H1 (cell line): ENCODE measurements at regions not wholly inside any gene's neighbourhood (a gene's known extent, or its start where the extent isn't known, plus 50 kb on each side); places are given as distances from the start of the nearest gene placed in this dataset.

Experiments used
- BRCA1 ChIP-seq: IDR thresholded peaks from 2 replicates; pipeline ENCODE4 v1.6.1; 2012; ENCODE audit warnings: low read depth, low read length, improper control_type of control experiment
- CHD2 ChIP-seq: IDR thresholded peaks from 2 replicates; pipeline ENCODE4 v1.6.1; 2012; ENCODE audit warnings: low read length, improper control_type of control experiment
- JUND ChIP-seq: IDR thresholded peaks from 2 replicates; pipeline ENCODE4 v1.6.1; 2011; ENCODE audit warnings: mild to moderate bottlenecking, improper control_type of control experiment, low read length
- NANOG ChIP-seq: IDR thresholded peaks from 2 replicates; pipeline ENCODE4 v1.6.1; 2011; ENCODE audit warnings: low read length, low read depth, mild to moderate bottlenecking, inconsistent platforms; ENCODE audit not compliant: insufficient read depth, poor library complexity, severe bottlenecking
- POLR2AphosphoS5 ChIP-seq: IDR thresholded peaks from 2 replicates; pipeline ENCODE4 v1.6.1; 2011; ENCODE audit warnings: low read depth, low read length
- POU5F1 ChIP-seq: IDR thresholded peaks from 2 replicates; pipeline ENCODE4 v1.6.1; 2011; ENCODE audit warnings: low read depth, mild to moderate bottlenecking, low read length, moderate library complexity
- SIRT6 ChIP-seq: IDR thresholded peaks from one replicate; pipeline ENCODE4 v1.7.1; 2012; ENCODE audit warnings: low read length, inconsistent platforms
- TBP ChIP-seq: IDR thresholded peaks from 2 replicates; pipeline ENCODE4 v1.6.1; 2011; ENCODE audit warnings: low read depth, low read length, improper control_type of control experiment
- TF ChIP-seq, protein P1 (sequence below): fragments of 300-600 bp; sonication (generic); IDR thresholded peaks from 2 replicates; pipeline ENCODE4 v1.7.1; 2012; ENCODE audit warnings: low read length, moderate library complexity, mild to moderate bottlenecking, inconsistent platforms; ENCODE audit not compliant: insufficient replicate concordance
- TF ChIP-seq, protein P2 (sequence below): IDR thresholded peaks from 2 replicates; pipeline ENCODE4 v1.6.1; 2011; ENCODE audit warnings: low read depth, mild to moderate bottlenecking, low read length; ENCODE audit not compliant: insufficient read depth
- TF ChIP-seq, protein P3 (sequence below): IDR thresholded peaks from 2 replicates; pipeline ENCODE4 v1.6.1; 2012; ENCODE audit warnings: low read length, inconsistent platforms

DNA sequence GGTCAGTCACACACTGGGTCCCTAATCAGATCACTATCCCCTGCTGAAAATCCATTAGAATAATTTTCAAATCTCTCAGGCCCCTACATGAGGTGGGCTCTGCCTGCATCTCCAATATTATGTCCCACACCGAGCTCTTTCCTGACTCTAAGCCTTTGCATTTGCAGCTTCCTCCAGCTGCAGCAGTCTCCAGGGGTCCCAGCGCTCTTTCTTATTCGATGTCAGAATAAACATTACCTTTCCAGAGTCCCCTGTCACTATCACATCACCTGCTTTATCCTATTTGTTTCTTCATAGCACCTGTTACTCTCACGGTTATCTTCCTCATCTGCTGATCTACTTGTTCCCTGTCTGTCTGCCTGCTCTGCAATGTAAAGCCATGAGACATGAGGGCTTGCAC is 57.3 kb upstream of the MON1B start (continued):
- TF ChIP-seq, protein P1, sequence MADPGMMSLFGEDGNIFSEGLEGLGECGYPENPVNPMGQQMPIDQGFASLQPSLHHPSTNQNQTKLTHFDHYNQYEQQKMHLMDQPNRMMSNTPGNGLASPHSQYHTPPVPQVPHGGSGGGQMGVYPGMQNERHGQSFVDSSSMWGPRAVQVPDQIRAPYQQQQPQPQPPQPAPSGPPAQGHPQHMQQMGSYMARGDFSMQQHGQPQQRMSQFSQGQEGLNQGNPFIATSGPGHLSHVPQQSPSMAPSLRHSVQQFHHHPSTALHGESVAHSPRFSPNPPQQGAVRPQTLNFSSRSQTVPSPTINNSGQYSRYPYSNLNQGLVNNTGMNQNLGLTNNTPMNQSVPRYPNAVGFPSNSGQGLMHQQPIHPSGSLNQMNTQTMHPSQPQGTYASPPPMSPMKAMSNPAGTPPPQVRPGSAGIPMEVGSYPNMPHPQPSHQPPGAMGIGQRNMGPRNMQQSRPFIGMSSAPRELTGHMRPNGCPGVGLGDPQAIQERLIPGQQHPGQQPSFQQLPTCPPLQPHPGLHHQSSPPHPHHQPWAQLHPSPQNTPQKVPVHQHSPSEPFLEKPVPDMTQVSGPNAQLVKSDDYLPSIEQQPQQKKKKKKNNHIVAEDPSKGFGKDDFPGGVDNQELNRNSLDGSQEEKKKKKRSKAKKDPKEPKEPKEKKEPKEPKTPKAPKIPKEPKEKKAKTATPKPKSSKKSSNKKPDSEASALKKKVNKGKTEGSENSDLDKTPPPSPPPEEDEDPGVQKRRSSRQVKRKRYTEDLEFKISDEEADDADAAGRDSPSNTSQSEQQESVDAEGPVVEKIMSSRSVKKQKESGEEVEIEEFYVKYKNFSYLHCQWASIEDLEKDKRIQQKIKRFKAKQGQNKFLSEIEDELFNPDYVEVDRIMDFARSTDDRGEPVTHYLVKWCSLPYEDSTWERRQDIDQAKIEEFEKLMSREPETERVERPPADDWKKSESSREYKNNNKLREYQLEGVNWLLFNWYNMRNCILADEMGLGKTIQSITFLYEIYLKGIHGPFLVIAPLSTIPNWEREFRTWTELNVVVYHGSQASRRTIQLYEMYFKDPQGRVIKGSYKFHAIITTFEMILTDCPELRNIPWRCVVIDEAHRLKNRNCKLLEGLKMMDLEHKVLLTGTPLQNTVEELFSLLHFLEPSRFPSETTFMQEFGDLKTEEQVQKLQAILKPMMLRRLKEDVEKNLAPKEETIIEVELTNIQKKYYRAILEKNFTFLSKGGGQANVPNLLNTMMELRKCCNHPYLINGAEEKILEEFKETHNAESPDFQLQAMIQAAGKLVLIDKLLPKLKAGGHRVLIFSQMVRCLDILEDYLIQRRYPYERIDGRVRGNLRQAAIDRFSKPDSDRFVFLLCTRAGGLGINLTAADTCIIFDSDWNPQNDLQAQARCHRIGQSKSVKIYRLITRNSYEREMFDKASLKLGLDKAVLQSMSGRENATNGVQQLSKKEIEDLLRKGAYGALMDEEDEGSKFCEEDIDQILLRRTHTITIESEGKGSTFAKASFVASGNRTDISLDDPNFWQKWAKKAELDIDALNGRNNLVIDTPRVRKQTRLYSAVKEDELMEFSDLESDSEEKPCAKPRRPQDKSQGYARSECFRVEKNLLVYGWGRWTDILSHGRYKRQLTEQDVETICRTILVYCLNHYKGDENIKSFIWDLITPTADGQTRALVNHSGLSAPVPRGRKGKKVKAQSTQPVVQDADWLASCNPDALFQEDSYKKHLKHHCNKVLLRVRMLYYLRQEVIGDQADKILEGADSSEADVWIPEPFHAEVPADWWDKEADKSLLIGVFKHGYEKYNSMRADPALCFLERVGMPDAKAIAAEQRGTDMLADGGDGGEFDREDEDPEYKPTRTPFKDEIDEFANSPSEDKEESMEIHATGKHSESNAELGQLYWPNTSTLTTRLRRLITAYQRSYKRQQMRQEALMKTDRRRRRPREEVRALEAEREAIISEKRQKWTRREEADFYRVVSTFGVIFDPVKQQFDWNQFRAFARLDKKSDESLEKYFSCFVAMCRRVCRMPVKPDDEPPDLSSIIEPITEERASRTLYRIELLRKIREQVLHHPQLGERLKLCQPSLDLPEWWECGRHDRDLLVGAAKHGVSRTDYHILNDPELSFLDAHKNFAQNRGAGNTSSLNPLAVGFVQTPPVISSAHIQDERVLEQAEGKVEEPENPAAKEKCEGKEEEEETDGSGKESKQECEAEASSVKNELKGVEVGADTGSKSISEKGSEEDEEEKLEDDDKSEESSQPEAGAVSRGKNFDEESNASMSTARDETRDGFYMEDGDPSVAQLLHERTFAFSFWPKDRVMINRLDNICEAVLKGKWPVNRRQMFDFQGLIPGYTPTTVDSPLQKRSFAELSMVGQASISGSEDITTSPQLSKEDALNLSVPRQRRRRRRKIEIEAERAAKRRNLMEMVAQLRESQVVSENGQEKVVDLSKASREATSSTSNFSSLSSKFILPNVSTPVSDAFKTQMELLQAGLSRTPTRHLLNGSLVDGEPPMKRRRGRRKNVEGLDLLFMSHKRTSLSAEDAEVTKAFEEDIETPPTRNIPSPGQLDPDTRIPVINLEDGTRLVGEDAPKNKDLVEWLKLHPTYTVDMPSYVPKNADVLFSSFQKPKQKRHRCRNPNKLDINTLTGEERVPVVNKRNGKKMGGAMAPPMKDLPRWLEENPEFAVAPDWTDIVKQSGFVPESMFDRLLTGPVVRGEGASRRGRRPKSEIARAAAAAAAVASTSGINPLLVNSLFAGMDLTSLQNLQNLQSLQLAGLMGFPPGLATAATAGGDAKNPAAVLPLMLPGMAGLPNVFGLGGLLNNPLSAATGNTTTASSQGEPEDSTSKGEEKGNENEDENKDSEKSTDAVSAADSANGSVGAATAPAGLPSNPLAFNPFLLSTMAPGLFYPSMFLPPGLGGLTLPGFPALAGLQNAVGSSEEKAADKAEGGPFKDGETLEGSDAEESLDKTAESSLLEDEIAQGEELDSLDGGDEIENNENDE = no peak
- no peak for TF ChIP-seq NANOG
- no peak for TF ChIP-seq POLR2AphosphoS5
- no peak for TF ChIP-seq JUND
- TF ChIP-seq, protein P2, sequence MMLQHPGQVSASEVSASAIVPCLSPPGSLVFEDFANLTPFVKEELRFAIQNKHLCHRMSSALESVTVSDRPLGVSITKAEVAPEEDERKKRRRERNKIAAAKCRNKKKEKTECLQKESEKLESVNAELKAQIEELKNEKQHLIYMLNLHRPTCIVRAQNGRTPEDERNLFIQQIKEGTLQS = no peak
- TF ChIP-seq BRCA1 = no peak
- no peak for TF ChIP-seq CHD2
- TF ChIP-seq POU5F1 = no peak
- TF ChIP-seq SIRT6 = no peak
- TF ChIP-seq, protein P3, sequence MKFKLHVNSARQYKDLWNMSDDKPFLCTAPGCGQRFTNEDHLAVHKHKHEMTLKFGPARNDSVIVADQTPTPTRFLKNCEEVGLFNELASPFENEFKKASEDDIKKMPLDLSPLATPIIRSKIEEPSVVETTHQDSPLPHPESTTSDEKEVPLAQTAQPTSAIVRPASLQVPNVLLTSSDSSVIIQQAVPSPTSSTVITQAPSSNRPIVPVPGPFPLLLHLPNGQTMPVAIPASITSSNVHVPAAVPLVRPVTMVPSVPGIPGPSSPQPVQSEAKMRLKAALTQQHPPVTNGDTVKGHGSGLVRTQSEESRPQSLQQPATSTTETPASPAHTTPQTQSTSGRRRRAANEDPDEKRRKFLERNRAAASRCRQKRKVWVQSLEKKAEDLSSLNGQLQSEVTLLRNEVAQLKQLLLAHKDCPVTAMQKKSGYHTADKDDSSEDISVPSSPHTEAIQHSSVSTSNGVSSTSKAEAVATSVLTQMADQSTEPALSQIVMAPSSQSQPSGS = no peak
- TF ChIP-seq TBP = no peak
